ENCODE measurements at regions not wholly inside any gene's neighbourhood (a gene's known extent, or its start where the extent isn't known, plus 50 kb on each side); places are given as distances from the start of the nearest gene placed in this dataset.

DNA sequence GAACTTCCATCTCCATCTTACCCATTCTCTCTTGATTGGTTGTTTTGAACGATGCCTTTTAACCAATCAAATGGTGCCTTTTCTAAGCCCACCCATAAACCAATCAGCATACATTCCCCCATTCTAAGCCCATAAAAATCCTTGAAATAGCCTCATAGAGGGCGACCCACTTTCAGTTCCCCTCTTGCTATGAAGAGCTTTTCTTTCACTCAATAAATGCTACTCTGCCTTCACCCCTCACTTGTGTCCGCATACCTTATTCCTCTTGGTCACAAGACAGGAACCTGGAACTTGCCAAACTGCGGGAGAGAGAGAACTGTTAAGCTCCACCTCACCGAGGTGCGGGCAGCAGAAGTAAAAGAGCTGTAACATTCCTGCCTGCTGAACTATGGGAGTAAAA lies 1602.0 kb upstream of the LRRTM3 start:
- no peak for FAIRE-seq

DNA sequence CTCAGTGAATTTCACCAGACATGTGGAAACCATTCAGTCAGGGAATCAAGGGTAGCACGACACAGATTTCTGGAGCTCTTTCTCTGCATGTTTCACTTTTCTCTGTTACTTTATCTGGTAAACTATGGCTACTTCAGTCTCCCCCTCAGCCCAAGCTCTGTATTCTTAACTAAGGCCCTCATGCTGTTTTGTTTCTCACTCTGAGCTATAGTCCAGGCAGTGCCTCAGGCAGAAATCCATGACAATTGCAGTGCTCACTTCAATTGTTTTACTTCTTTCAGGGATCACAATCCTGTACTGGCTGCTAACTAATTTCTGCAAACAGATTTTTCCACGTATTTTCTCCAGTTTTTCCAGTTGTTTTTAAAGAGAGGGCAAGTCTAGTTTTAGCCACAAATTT lies 1599.9 kb upstream of the LRRTM3 start:
- FAIRE-seq = no peak

DNA sequence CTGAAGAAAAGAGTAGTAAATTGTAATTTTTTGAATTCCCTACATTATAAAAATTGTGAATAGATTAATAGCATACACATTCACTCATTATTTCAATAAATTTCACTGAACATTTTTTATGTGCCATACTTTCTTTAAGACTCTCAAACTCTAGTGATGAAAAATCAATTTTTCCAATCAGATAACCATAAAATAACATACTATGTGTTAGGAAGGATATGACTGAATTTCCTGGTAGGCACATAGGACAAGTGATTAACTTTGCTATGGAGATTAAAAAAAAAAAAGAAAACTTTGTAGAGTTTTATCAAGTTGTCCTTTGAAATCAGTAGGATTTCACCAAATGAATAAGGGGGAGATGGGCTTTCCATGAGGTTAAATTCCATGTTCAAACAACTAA lies 1597.3 kb upstream of the LRRTM3 start:
- no peak for FAIRE-seq

DNA sequence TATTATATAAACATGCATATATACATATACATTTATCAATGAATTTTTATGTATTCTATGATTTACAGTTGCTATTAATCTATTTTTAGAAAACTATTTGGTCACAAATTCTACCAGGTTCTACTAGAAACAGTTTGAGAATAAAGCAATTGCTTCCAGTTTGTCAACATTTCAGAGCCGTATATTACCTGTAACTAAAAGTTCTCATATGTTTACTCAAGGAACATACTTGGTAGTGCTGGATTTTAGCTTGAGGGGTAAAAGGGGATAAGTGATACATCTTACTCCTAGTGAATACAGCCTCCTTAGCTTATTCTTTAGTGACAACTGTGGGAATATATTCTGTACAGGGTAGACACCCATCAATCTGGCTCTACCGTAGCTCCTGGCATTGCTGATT lies 1590.5 kb upstream of the LRRTM3 start:
- no peak for FAIRE-seq

DNA sequence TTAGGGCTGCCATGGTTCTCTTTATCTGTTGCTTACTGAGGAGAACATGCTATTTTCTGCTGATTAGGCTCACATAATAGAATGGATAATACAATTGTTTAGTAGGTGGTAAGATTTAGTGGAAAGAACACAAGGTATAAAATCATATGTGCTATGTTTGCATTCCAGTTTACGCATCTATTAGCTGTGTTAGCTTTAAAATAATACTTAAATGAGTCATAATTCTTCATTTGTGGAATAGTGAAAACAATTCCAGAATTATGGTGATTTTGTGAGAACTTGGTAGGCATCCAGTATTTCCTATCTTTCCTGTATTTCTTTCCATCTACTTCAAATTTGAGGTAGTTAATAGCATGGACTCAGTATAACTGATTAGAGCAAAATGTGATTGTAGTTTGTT lies 1585.5 kb upstream of the LRRTM3 start:
- no peak for FAIRE-seq

DNA sequence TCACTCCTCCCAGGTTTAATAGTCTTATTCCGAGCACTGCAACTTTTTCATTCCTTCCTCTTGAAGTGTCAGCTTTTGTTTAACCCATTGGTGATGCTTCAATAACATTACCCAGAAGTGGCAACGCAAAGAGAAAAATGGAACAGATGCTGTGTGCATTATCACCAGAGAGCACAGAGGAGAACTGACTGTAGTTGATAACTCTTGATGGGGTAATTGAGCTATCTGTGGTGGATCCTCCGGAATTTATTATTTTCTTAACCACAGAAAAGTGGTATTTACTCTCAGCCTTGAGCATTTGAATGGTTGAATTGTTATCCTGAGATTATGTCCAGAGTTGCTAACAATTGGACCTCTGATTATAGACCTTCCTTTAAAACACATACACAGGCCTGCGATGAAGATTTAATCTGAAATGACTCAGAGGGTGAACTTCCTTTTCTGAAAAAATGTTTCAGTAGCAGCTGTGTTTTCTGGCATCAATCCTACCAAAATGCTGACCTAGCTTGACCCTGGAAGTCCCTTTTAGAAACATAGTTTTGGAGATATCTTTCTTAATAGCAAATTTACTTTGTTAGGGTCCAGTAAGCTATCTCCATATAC lies 1584.4 kb upstream of the LRRTM3 start:
- FAIRE-seq = no peak

DNA sequence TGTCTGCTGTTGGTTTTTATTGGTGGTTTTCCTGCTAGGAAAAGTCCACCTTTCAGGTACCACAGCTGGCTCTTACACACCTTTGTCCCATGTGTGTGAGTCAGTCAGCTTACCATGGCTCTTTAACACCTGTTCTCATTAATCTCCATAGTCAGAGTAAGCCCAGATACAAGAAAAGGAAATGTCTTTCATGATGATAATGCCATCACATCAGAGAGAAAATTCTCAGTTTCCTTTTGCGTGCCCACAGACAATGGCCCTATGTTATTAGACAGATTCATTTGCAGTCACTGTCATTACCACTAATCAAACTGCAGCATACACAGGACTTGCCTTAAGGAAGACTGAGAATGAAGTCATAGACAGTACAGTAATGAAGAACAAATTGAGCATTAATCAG lies 1583.6 kb upstream of the LRRTM3 start:
- FAIRE-seq = no peak

DNA sequence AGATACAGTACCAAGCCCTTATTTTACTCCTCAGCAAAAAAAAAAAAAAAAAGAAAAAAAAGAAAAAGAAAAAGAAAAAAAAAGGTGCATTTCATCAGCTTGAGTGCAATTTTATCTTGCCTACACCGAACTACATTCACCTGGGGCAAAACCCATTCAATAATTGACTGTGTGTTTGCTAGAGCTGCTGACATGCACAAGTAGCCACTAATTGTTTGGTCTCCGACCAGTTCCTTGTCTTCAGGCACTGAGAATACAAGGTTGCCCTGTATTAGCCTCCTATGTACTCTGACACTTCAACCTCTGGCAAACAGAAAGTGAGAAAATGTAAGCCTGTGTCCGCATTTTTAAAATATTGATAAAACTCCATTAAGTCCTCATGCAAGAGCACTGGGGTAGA lies 1579.4 kb upstream of the LRRTM3 start:
- FAIRE-seq = no peak

DNA sequence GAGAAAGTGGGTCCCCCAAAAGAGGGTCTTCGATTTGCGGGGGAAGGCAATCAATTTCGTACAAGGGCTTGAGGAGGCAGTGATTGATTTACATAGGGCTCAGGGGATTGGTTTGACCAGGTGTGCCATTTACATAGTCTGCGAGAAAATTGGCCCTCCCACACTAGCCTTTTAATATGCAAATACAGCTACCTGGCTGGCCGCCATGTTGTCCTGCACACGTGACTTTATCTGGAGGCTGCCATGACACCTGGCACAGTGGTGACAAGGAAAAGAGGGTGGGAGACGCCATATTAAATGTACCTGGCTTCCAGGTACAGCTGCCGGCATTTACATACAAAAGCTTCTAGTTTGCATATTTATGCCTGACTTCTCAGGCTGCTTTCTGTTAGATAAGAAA lies 1577.2 kb upstream of the LRRTM3 start:
- FAIRE-seq = no peak

DNA sequence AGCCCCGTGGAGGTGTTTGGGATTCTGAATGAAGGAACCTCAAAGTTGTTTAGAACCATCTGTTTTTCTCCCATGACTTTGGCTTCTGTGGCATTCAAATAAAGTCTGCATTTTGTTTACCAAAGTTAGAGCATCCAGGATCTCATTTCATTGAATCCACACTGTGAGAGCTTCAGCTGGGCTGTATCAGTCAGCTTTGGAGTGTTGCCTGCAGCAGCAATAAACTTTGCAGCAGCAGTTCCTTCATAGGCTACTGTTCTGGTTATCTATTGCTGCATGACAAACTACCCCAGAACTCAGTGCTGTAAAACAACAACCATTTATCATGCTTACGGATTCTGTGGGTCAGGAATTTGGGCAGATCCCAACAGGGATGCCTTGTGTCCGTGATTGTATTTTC lies 1575.2 kb upstream of the LRRTM3 start:
- no peak for FAIRE-seq

DNA sequence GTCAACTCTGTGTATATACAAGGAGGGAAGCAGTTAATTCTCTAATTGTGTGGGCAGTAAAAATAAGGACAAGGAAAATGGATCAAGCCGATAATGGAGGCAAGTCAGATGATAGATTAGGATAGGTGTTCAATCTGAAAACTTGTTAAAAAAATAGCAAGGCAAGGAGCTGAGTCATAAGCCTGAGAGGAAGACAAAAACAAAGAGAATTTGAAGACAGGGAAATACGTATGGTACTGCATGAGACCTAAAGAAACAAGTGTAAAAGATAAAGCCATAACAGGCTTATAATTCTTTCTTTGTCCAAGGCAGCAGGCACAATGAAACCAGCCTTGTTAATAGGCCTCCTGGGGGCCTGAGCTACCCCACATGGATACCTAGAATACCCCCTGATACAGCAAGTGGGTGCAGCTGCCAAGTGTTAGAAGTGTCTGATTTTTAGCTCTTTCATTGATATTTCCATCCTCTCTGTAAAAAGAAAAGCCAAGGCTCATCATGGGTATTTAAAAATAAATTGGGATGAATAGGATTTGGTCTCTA lies 1570.6 kb upstream of the LRRTM3 start:
- FAIRE-seq = no peak

DNA sequence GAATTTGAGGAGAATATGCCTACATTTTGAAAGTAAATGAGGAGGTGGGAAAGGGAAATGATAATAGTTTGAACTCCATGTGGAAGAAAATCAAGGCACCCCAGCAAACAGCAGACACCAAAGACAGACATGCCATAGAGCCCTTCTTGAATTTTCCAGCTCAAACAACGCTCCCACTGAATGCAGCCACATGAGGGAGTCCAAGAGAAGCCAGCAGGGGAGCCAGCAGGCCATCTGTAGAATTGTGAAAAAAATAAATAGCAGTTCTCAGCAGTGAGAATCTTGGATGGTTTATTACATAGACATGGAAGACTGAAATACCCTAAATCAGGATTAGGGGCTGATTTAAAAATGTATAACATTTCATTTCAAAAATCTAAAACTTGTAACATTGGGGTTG lies 1567.3 kb upstream of the LRRTM3 start:
- FAIRE-seq = no peak

DNA sequence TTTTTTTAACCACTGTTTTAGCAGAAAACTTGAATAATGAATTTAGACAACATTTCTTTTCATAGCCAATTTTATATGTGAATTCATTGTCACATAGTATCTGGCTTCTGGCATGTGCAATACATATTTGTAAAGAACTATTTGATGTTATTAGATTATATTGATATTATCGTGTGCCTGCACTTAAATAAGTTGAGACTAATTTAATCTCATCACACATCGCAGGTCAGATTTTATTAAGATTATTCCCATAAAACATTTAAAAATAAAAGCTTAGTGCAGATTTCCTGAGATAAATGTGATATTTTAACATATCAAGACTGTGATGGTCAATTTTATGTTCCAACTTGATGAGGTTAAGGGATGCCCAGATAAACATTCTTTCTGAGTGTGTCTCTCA lies 1565.3 kb upstream of the LRRTM3 start:
- no peak for FAIRE-seq

DNA sequence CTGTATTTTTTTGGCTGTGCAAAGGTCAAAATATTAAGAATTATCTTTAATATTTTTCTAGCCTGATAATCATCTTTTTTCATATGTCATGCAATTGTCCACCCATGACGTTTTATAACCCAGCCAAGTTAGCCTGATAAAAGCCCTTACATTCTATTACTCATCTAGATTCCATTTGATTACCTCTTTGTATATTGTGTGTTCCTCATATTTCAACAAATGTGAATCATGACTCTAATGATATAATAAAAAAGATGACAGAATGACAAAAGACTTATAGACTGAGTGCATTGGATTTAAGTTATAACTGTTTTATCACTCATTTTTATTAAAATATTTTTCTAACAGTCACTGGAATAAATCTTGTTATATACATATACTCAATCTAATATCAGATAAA lies 1560.0 kb upstream of the LRRTM3 start:
- FAIRE-seq = no peak

DNA sequence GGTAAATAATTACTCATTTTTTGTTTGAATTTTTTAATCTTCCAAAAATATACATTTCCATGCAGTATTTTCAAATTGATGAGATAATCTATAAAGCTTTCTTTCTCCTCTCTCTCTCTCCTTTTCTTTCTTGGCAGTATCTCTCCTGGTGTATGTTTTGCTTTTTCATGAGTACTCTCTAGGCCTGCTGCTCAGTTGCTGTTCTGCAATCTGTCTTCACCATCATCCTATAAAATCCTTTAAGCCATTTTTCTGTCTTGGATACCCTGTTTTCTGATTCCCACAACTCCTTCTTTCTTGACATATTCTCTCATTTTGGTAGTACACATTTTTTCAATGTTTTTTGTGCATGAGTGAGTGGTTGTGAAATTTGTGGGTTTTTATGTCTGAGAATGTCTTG lies 1558.1 kb upstream of the LRRTM3 start:
- no peak for FAIRE-seq

DNA sequence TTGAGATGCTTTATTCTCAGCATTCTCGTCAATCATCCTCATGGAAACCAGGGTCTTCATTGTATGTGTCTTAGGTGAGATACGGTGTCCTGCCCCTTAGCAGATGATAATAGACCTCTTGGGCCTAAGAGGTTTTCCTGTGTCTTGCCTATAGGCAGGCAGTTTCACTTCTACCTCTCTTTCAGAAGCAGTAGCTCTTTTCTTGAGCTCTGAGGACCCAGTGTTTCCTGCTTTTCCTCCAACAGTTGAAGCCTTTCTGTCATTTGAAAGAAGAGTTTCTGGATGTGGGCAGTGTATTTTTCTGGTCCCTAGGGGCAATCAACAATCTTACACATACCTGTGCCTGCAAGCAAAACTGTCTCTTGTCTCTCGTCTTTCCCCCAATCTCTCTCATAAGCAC lies 1550.3 kb upstream of the LRRTM3 start:
- FAIRE-seq = no peak

DNA sequence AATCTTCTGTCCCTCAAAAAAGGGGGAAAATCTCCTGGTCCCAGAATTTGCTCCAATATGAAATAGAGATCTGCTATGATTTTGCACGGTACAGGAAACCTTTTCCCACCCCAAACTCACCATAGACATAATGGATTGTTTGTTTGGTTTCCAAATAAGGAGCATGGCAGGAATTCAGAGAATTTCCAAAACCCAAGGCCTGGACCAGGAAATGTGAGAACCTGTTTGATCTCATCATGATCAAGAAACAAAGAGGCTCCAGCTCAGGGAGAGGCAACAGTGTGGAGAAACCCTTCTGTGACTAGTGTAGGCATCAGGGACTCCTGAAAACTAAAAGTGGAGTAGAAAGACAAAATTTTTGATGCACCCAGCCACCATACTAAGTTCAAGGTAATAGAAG lies 1548.1 kb upstream of the LRRTM3 start:
- FAIRE-seq = no peak

DNA sequence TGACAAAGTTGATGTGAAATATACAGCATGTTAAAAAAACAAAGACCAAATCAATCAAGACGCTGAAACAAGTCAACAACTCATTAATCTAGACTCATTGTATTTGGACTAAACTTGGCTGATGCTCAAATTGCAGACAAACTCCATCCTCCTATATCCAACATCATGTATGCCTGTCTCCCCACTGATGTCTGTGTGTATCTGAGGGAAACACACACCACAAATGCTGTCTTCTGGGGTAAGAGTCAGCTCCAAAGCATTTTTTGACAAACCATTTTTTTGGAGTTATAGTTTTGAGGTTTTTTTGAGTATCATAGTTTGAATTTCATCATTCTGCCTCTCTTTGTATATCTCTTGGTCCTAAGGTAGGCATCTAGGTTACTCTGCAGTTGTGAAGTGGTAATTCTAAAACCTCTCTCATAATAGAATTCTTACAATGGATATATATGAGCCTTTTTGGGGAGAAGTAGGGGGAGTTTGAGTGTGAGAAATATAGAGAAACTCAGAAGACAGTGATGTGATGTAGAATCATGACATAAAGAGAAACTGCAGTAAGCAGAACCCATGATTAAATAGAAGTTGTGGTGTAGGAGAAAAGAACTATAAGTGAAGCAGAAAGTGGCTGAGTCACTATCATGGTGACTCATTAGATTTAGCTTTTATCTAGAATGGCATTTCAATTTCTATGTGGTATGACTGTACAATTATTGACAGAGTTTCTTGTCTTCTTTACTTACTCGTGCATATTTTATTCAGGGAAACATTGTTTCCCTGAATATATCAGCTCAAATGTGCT lies 1531.1 kb upstream of the LRRTM3 start:
- no peak for FAIRE-seq

DNA sequence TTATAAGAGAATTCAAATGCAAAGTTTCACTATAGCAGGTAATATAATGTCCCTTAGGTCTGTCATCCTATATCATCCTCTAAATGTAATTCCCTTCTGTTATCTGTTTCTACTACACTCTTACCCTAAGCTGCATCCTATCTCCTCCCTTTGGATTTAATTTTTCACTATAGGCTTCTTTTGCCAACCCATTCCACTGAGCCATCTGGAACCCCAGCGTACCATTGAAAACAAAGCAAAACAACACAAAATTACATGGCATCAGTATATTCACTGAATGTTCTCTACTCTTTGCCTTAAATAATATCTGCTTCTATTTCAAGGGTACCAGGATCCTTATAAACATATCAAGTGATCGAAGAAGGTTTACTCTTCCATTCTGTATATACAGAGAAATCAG lies 1530.2 kb upstream of the LRRTM3 start:
- no peak for FAIRE-seq

DNA sequence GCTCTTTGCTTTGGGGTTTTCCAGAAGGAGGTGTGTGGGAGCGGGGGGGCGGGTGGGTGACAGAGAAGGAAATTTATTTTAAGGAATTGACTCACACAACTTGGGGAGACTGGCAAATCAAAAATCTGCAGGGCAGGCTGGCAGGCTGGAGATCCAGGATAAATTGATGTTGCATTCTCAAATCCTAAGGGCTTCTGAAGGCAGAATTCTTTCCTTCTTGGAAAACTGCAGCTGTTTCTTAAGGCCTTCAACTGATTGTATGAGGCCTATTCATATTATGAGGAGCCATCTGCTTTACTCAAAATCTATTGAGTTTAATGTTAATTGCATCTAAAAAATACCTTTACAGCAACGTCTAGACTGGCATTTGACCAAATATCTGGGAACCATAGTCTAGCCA lies 1528.8 kb upstream of the LRRTM3 start:
- FAIRE-seq = no peak

DNA sequence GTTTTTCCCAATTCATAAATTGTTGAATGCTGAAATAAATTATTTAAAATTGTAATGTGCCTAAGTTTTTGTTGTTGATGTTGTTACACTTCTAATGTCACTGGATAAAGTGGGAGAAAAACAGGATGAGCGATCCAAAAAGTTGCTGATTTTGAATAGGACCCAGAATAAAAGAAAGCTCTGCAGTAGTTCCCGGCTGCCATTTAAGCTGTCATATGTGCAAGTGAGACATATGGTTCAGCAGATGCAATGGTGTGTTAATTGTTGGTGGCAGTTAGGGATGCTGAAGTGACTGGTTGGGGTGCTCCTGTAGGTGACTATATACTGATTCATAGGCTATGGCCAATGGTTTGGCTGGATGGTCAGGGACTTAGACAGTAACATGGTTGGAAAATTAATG lies 1517.4 kb upstream of the LRRTM3 start:
- FAIRE-seq = no peak

DNA sequence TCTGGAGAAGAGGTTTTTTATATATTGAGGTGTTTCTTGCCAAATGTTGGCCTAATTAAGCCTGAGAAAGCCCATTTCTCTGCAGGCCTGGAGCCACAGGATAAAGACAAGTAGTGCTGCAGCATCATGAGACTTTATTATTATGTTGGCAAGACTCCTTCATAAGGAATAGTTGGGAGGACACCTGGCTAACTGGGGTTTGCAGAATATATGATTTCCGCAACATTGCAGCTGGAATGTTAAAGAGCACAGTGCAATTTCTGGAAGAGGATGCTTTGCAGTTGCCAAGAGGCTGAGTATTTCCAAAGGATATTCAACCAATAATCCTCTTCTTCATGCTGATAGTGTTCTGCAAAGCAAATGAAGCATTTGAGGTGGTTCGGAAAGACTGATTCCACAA lies 1512.8 kb upstream of the LRRTM3 start:
- FAIRE-seq = no peak

DNA sequence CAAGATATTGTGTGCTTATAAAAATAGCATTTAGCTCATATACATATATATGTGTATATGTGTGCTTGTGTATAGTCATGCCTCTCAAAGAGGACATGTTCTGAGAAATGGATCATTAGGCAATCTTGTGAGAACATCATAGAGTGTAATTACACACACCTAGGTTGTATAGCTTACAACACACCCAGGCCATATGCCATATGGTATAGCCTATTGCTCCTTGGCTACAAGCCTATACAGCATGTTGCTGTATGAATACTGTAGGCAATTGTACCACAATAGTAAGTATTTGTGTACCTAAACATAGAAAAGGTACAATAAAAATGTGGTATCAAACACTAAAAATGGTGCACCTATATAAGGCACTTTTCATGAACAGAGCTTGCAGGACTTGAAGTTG lies 1510.5 kb upstream of the LRRTM3 start:
- FAIRE-seq = no peak

DNA sequence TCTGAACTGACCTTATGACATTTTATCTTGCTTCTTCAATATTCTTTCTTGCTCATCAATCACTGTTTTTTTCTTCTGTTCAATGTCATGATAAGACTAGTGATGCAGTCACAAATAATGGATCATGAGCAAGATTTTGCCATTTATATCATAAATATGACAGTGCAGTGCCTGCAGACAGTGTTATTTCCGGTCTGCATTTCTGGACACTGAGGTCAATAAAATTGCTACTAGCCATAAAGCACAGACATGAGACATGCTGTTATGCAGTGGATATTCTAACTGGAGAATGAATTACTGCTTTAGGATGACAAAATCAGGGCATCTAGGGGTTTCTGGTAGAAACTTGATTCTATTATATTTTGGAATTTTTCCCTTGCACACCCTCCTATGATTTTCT lies 1509.7 kb upstream of the LRRTM3 start:
- no peak for FAIRE-seq

DNA sequence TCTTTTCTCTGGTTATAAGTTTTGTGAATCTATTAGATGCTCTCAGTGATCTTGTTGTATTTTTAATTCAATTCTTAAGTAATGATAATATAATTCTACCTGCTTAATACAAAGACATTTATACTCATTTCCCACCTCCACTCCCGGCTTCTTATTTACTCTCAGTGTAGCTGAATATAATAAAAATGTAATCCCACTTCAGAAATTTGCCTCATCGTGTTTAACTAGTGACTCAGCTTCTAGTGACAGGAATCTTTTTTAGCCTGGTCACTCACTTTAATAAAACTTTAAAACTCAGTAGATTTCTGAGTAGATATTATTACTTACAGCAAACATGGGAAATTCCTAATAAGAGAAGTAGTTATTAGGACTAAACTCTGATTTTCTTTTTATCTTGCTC lies 1506.2 kb upstream of the LRRTM3 start:
- FAIRE-seq = no peak

Data from islet of Langerhans (tissue), 1 donor.